HG02943 (cell line): ENCODE measurements at regions not wholly inside any gene's neighbourhood (a gene's known extent, or its start where the extent isn't known, plus 50 kb on each side); places are given as distances from the start of the nearest gene placed in this dataset.

ENCODE experiments used
- ATAC-seq: cut with Tn5 transposase; IDR thresholded peaks from one replicate; pipeline ENCODE4 v1.9.1; 2021; ENCODE audit warnings: mild to moderate bottlenecking, low read depth, moderate library complexity; ENCODE audit not compliant: unreplicated experiment

DNA sequence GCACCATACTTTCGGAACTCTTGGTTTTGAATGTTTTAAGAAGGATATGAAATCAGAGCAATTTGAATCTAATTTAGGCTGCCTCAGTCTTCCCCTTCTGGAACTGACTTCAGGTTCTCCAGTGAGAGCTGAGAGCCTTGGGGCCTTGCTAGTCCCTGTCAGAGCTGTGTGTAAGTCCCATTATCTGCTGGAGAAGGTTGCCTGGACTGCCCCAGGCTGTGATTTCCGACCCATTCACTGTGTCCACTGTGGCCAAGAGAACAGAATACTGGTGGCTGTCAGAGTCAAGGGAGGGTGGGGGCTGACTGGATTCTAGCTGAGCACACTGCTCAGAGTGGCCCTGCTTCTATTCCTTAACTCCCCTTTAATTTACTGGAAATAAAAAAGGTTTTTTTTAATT lies 278.0 kb downstream of the KCNS3 start:
- no peak for ATAC-seq

GRCh38 chr2:18156002-18156401 lies 277.5 kb downstream of the KCNS3 start:
- no peak for ATAC-seq

DNA sequence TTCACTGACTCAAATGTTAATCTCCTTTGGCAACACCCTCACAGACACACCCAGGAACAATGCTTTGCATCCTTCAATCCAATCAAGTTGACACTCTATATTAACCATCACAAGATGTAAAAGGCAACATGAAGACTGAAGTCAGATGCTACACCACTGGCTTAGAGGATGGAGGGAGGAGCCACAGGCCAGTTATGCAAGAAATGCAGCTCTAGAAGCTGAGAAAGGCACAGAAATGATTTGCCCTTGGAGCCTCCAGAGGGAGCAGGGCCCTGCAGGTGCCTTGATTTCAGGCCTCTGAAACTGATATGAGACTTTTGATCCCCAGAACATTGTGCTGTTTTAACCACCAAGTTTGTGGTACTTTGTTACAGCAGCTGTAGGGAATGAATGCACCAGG lies 276.3 kb downstream of the KCNS3 start:
- no peak for ATAC-seq

GRCh38 chr2:18154259-18154658 lies 275.8 kb downstream of the KCNS3 start:
- no peak for ATAC-seq

GRCh38 chr2:18153741-18154140 lies 275.3 kb downstream of the KCNS3 start:
- ATAC-seq: no peak

- ATAC-seq: no peak
Observed at GRCh38 chr2:18151237-18151636, 272.8 kb downstream of the KCNS3 start.

- no peak for ATAC-seq
Observed at GRCh38 chr2:18149660-18150246, 271.3 kb downstream of the KCNS3 start.

GRCh38 chr2:18136881-18137475 lies 258.5 kb downstream of the KCNS3 start:
- ATAC-seq: no peak

DNA sequence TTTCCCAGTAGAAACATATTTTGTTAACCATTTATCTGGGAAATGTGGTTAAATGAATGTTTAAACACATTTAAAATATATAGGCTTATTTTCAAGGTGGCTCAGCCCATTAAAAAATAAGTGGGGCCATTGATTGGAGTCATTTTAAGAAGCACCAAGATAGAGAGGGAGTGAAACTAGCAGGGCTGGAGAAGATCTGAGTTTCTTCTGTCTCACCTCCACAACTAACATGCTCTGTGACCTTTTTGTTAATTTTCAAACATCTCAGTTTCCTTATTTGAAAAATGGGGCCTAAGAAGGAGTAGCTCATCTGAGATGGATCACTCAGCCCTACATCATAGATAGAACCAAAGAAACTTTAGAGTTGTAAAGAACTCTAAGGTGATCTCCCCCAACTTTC lies 254.8 kb downstream of the KCNS3 start:
- no peak for ATAC-seq

- ATAC-seq: no peak
Observed at GRCh38 chr2:18132697-18133096, 254.2 kb downstream of the KCNS3 start.

GRCh38 chr2:18131761-18132160 lies 253.3 kb downstream of the KCNS3 start:
- ATAC-seq: no peak

DNA sequence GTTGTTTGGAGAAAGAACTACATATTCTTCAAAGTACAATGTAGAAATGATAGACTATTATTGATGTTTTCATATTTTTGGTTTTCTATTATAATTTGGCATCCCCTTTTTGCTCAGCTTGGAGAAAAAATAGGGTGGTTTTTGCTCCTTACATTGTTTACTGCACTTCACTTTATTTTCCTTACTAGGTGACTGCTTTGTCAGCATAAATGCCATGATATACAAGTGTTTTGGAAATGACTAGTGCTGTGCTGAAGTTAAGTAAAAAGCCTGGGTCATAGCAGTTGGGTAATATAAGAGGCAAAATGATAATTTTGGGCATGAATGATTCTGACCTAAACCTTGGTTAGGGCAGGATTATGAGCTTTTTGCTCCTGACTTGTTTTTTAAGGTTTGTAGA lies 250.9 kb downstream of the KCNS3 start:
- ATAC-seq: no peak

GRCh38 chr2:18125303-18125702 lies 246.8 kb downstream of the KCNS3 start:
- no peak for ATAC-seq

DNA sequence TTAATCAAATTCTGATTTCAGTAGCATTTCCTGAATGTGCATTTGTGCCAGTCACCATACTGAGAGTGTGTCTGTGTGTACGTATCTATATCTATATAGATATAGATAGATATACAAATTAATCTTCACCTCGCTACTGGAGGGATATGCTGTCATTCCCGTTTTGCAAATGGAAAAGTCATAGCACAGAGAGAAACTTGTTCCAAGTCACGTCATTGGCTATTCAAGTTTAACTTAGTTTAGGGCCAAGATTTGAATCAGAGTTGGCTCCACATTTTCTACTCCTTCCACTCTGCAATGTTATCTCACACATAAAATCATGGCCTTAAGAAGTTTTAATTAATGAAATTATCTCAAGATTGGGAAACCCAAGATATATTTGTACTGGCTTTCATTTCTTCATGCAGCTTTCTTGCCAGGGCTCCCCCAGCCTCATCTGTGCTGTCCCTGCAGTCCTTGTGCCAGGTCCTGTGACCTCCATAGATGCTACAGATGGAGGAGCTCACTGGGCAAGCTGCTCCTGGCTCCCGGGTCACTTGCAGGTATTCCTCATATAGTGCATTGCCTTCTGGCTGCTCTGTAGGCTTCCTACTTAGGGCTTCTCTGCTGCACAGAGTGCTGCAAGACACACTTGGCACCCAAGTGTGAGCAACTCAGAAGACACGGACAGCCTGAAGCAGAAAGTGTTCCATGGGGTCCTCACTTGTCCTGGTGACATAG lies 245.8 kb downstream of the KCNS3 start:
- no peak for ATAC-seq

DNA sequence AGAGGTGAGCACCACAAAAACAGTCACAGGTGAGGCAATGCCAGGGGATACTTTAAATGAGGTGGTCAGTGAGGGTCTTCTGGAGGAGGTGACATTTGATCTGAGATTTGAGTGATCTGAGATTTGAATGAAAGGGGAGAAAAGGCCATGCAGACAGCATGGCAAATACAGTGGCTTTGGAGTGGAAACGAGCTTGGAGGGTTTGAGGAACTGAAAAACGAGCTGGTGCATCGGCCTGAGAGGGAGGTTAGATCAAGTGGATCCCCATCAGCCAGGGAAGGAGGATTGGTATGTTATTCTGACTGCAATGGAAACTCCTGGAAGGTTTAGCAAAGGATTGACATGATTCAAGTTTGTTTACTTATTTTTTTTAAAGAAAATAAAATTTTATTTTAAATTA lies 245.1 kb downstream of the KCNS3 start:
- no peak for ATAC-seq

- no peak for ATAC-seq
Observed at GRCh38 chr2:18123211-18123570, 244.7 kb downstream of the KCNS3 start.

- no peak for ATAC-seq
Observed at GRCh38 chr2:18122544-18123210, 244.2 kb downstream of the KCNS3 start.

GRCh38 chr2:18119883-18120282 lies 241.4 kb downstream of the KCNS3 start:
- no peak for ATAC-seq

DNA sequence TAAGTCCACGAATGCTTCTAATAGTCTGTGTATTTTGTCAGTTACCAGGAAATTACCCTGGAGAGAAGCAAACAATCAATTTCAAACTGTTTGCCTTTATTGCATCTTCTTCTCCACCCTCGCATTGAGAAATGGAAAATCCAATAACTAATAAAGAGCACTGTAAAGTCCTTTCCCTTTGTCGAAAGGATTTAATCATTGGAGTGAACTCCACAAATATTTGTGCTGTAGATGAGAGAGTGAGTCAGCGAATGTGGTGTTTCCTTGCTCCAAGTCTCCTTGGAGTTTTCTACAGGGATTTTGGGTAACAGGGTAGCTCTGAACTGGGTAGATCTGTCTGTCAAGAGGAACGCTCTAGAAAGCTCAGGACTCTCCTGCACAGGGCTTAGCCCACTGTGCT lies 240.2 kb downstream of the KCNS3 start:
- no peak for ATAC-seq

GRCh38 chr2:18117592-18117991 lies 239.1 kb downstream of the KCNS3 start:
- ATAC-seq: peak; percentile 79

GRCh38 chr2:18110222-18110621 lies 231.8 kb downstream of the KCNS3 start:
- no peak for ATAC-seq

GRCh38 chr2:18106841-18107240 lies 228.4 kb downstream of the KCNS3 start:
- no peak for ATAC-seq
